IMR-90 (cell line): ENCODE measurements at regions not wholly inside any gene's neighbourhood (a gene's known extent, or its start where the extent isn't known, plus 50 kb on each side); places are given as distances from the start of the nearest gene placed in this dataset.
A peak's percentile ranks its signal among the peaks of the same experiment; 100 is the strongest.

ENCODE experiments used
- ATAC-seq: fragments of 200-7000 bp; cut with Tn5 transposase; 2 replicates; pipeline ENCODE4 v1.9.1; 2020; ENCODE audit warnings: low read depth, mild to moderate bottlenecking, moderate library complexity
- BruUV-seq: library from RNA; stranded (reverse); fragments of 400-500 nt; replicated peaks from 2 replicates; lab custom pipeline; 2021; lab: Mats Ljungman, UMichigan
- CTCF ChIA-PET: fragments of 300-600 bp; formaldehyde crosslinking; extraction: SDS; loops from one replicate; lab custom pipeline; 2021; ENCODE audit warnings: antibody characterized with exemption; lab: Yijun Ruan, JAX
- POLR2A ChIA-PET: fragments of 300-600 bp; sonication (Branson Sonifier 250); formaldehyde crosslinking; loops from one replicate; lab custom pipeline; 2022; ENCODE audit warnings: antibody characterized with exemption; ENCODE audit not compliant: unreplicated experiment; lab: Charles Lee
- DNase-seq: peaks from one replicate; pipeline ENCODE4 v3.0.0; 2013
- H2AFZ ChIP-seq: replicated peaks from 2 replicates; pipeline ENCODE3; 2013; ENCODE audit warnings: low read length, mild to moderate bottlenecking; ENCODE audit not compliant: poor library complexity
- H2AK5ac ChIP-seq: 2 replicates; pipeline ENCODE4 v1.6.1; 2013; ENCODE audit warnings: low read depth, low read length, inconsistent platforms
- H2AK9ac ChIP-seq: replicated peaks from 2 replicates; pipeline ENCODE3; 2013; ENCODE audit warnings: mild to moderate bottlenecking, low read depth, low read length, moderate library complexity; ENCODE audit not compliant: poor library complexity
- H2BK120ac ChIP-seq: 2 replicates; pipeline ENCODE4 v1.6.1; 2013; ENCODE audit warnings: low read depth, low read length, inconsistent platforms
- H2BK15ac ChIP-seq: 3 replicates; pipeline ENCODE4 v1.6.1; 2013; ENCODE audit warnings: low read depth, low read length, inconsistent platforms
- H2BK20ac ChIP-seq: 2 replicates; pipeline ENCODE4 v1.6.1; 2013; ENCODE audit warnings: low read depth, mild to moderate bottlenecking, inconsistent platforms, low read length, moderate library complexity
- H2BK5ac ChIP-seq: 2 replicates; pipeline ENCODE4 v1.6.1; 2013; ENCODE audit warnings: mild to moderate bottlenecking, low read depth, low read length, inconsistent platforms; ENCODE audit not compliant: poor library complexity, severe bottlenecking
- H3K14ac ChIP-seq: replicated peaks from 2 replicates; pipeline ENCODE4 v1.6.1; 2013; ENCODE audit warnings: low read depth, low read length, inconsistent platforms
- H3K18ac ChIP-seq: 2 replicates; pipeline ENCODE4 v1.6.1; 2013; ENCODE audit warnings: low read depth, low read length, control low read depth
- H3K23ac ChIP-seq: 2 replicates; pipeline ENCODE4 v1.6.1; 2013; ENCODE audit warnings: low read depth, low read length, inconsistent platforms
- H3K27ac ChIP-seq: 2 replicates; pipeline ENCODE4 v1.5.1; 2013; ENCODE audit warnings: mild to moderate bottlenecking, control low read depth, low read length; ENCODE audit not compliant: insufficient read depth
- H3K27me3 ChIP-seq: 2 replicates; pipeline ENCODE4 v1.6.1; 2013; ENCODE audit warnings: low read length; ENCODE audit not compliant: control insufficient read depth, insufficient read depth
- H3K36me3 ChIP-seq: 2 replicates; pipeline ENCODE4 v1.6.1; 2013; ENCODE audit warnings: low read length, mixed read lengths; ENCODE audit not compliant: control insufficient read depth, insufficient read depth
- H3K4ac ChIP-seq: 2 replicates; pipeline ENCODE4 v1.6.1; 2013; ENCODE audit warnings: low read depth, low read length, inconsistent platforms
- H3K4me1 ChIP-seq: 2 replicates; pipeline ENCODE4 v1.6.1; 2013; ENCODE audit warnings: low read length, mixed read lengths; ENCODE audit not compliant: control insufficient read depth, insufficient read depth
- H3K4me2 ChIP-seq: 2 replicates; pipeline ENCODE4 v1.6.1; 2013; ENCODE audit warnings: low read depth, mild to moderate bottlenecking, control low read depth, low read length, moderate library complexity
- H3K4me3 ChIP-seq: 2 replicates; pipeline ENCODE4 v1.5.1; 2013; ENCODE audit warnings: low read depth, mild to moderate bottlenecking, control low read depth, low read length, moderate library complexity; ENCODE audit not compliant: insufficient read depth
- H3K56ac ChIP-seq: 2 replicates; pipeline ENCODE4 v1.6.1; 2013; ENCODE audit warnings: low read length, inconsistent platforms; ENCODE audit not compliant: insufficient read depth; ENCODE audit errors: extremely low read depth
- H3K79me1 ChIP-seq, 2 experiments: 2 replicates each; pipeline ENCODE4 v1.6.1; 2013; ENCODE audit warnings: low read length in 2 of 2, inconsistent platforms in 1 of 2, low read depth in 1 of 2
- H3K9ac ChIP-seq: 2 replicates; pipeline ENCODE4 v1.6.1; 2013; ENCODE audit warnings: low read depth, low read length, control low read depth
- H3K9me1 ChIP-seq: 2 replicates; pipeline ENCODE4 v1.6.1; 2013; ENCODE audit warnings: low read length, inconsistent platforms; ENCODE audit not compliant: insufficient read depth
- H3K9me3 ChIP-seq: 2 replicates; pipeline ENCODE4 v1.6.1; 2013; ENCODE audit warnings: low read length; ENCODE audit not compliant: control insufficient read depth, insufficient read depth
- H4K20me1 ChIP-seq: 2 replicates; pipeline ENCODE4 v1.6.1; 2013; ENCODE audit warnings: low read length, inconsistent platforms; ENCODE audit not compliant: insufficient read depth
- H4K5ac ChIP-seq: 2 replicates; pipeline ENCODE4 v1.6.1; 2013; ENCODE audit warnings: mild to moderate bottlenecking, low read depth, low read length, control low read depth
- H4K8ac ChIP-seq, 2 experiments: 2 replicates each; pipeline ENCODE4 v1.6.1; 2013; ENCODE audit warnings: low read depth in 2 of 2, low read length in 2 of 2, control low read depth in 1 of 2, inconsistent platforms in 1 of 2
- H4K91ac ChIP-seq: 2 replicates; pipeline ENCODE4 v1.6.1; 2013; ENCODE audit warnings: low read depth, low read length, inconsistent platforms; ENCODE audit not compliant: insufficient read depth
- CEBPB ChIP-seq: IDR thresholded peaks from 2 replicates; pipeline ENCODE4 v1.6.1; 2012; ENCODE audit warnings: low read depth, low read length, improper control_type of control experiment
- CHD1 ChIP-seq: IDR thresholded peaks from 2 replicates; pipeline ENCODE4 v1.6.1; 2012; ENCODE audit warnings: low read depth, low read length, improper control_type of control experiment
- FOS ChIP-seq: fragments of 150-350 bp; IDR thresholded peaks from 2 replicates; pipeline ENCODE4 v1.6.1; 2016; ENCODE audit warnings: low read depth, low read length
- MAFK ChIP-seq: IDR thresholded peaks from 2 replicates; pipeline ENCODE4 v1.6.1; 2012; ENCODE audit warnings: low read depth, low read length, improper control_type of control experiment
- MAZ ChIP-seq: IDR thresholded peaks from 2 replicates; pipeline ENCODE4 v1.6.1; 2012; ENCODE audit warnings: low read depth, mild to moderate bottlenecking, low read length, improper control_type of control experiment, moderate library complexity, borderline replicate concordance
- MXI1 ChIP-seq: IDR thresholded peaks from 2 replicates; pipeline ENCODE4 v1.6.1; 2012; ENCODE audit warnings: low read depth, mild to moderate bottlenecking, low read length, moderate library complexity, borderline replicate concordance
- NFE2L2 ChIP-seq: fragments of 150-350 bp; IDR thresholded peaks from 2 replicates; pipeline ENCODE4 v1.6.1; 2016; ENCODE audit warnings: low read depth, mild to moderate bottlenecking, low read length
- POLR2A ChIP-seq: IDR thresholded peaks from 2 replicates; pipeline ENCODE4 v1.6.1; 2012; ENCODE audit warnings: mild to moderate bottlenecking, low read depth, low read length
- RAD21 ChIP-seq: IDR thresholded peaks from 2 replicates; pipeline ENCODE4 v1.6.1; 2012; ENCODE audit warnings: low read length, improper control_type of control experiment
- RCOR1 ChIP-seq: IDR thresholded peaks from 2 replicates; pipeline ENCODE4 v1.6.1; 2012; ENCODE audit warnings: mild to moderate bottlenecking, low read length, improper control_type of control experiment; ENCODE audit not compliant: insufficient replicate concordance
- RFX5 ChIP-seq: IDR thresholded peaks from 2 replicates; pipeline ENCODE4 v1.8.0; 2012; ENCODE audit warnings: low read depth, mild to moderate bottlenecking, low read length, moderate library complexity
- WGBS, 2 experiments: methylation state at CpG; one replicate each; pipeline versions ENCODE4 v1.1.5 to v1.1.7; 2013; ENCODE audit warnings: missing lambda C conversion rate in 2 of 2; ENCODE audit not compliant: insufficient read length in 1 of 2; ENCODE audit errors: extremely low coverage in 2 of 2; 5-methylcytosine and 5-hydroxymethylcytosine counted together
- dilution Hi-C: fragments of 300-500 bp; cut with HindIII; formaldehyde crosslinking; loops from one replicate; pipeline ENCODE4 v1.14.3; 2018; ENCODE audit warnings: low sequenced_read_pairs; ENCODE audit not compliant: unreplicated experiment
- in situ Hi-C: fragments of 300-500 bp; cut with MboI; formaldehyde crosslinking; loops from 3 replicates; pipeline ENCODE4 v1.14.3; 2019; ENCODE audit warnings: low sequenced_read_pairs, inconsistent platforms, mixed read lengths
- intact Hi-C: fragments of 100-400 bp; cut with micrococcal nuclease; formaldehyde crosslinking; loops from 2 replicates; pipeline ENCODE4 v1.10.0; 2022
- TF ChIP-seq, protein P1 (sequence below): fragments of 150-350 bp; IDR thresholded peaks from 2 replicates; pipeline ENCODE4 v1.6.1; 2017; ENCODE audit warnings: mild to moderate bottlenecking, antibody characterized with exemption, low read length, low read depth
- TF ChIP-seq, protein P2 (sequence below): fragments of 150-350 bp; IDR thresholded peaks from 2 replicates; pipeline ENCODE4 v1.6.1; 2016; ENCODE audit warnings: low read depth, mild to moderate bottlenecking, low read length, moderate library complexity, borderline replicate concordance

DNA sequence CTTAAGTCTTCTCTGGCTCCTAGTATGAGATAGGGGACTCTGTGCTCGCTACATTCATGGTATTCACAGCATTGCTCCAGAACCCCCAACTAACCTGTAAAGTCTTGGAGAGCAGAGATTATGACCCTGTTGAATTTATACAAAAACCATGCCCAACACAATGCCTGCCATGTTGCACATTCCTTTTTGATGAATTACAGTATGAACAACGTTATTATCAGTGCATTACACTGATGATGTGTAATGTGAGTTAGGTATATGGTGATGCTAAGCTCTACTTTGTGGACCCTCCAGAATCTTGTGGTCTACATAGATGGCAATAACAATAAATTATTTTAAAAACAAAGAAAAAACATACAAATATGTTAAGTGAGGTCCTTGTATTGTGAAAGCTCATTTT, 64.3 kb downstream of the EOMES start:
- no TSS peak for BruUV-seq
- Histone ChIP-seq H2BK120ac (0 out of 2 replicates have a peak overlapping the region, but pooled peaks have one; percentile 10), H3K9me3 (no peaks in the 10 kb centered on the region), H3K23ac (no peak overlapping the region), H4K91ac (no peak overlapping the region), H4K8ac (peak overlapping the region in 1 of 2 experiments; percentile 17; a peak in 1 of 4 replicates), H3K4me2 (no peak overlapping the region), H3K9me1 (no peaks in the 10 kb centered on the region), H2BK5ac (peak overlapping the region; percentile 42), H3K4ac (no peak overlapping the region), H3K14ac (peak overlapping the region; percentile 15; the same call in 1 of the 2 replicates), H3K18ac (no peak overlapping the region), H2BK15ac (peak overlapping the region; percentile 6; the same call in 1 of the 3 replicates), H3K79me1 (no peaks in the 10 kb centered on the region), H3K9ac (no peak overlapping the region), H4K20me1 (no peaks in the 10 kb centered on the region), H3K4me1 (peaks cover 2% of the 10 kb centered on the region; the same call in 1 of the 2 replicates), H3K27me3 (no peaks in the 10 kb centered on the region), H3K56ac (no peak overlapping the region), H2BK20ac (peak overlapping the region; percentile 6; the same call in 1 of the 2 replicates), H4K5ac (no peak overlapping the region), H3K36me3 (no peaks in the 10 kb centered on the region), H2AK5ac (no peak overlapping the region), H3K4me3 (no peak overlapping the region), H2AFZ (no peak overlapping the region), H3K27ac (no peak overlapping the region), H2AK9ac (no peak overlapping the region)
- DNase-seq (no peak), ATAC-seq (peak; percentile 46; the same call in 1 of the 2 replicates)
- WGBS, 2 experiments, result no CpG with 5 or more reads among the region's 2 CpGs
- no peak for TF ChIP-seq MXI1
- TF ChIP-seq, protein P1, sequence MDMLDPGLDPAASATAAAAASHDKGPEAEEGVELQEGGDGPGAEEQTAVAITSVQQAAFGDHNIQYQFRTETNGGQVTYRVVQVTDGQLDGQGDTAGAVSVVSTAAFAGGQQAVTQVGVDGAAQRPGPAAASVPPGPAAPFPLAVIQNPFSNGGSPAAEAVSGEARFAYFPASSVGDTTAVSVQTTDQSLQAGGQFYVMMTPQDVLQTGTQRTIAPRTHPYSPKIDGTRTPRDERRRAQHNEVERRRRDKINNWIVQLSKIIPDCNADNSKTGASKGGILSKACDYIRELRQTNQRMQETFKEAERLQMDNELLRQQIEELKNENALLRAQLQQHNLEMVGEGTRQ, result no peak
- TF ChIP-seq, protein P2, sequence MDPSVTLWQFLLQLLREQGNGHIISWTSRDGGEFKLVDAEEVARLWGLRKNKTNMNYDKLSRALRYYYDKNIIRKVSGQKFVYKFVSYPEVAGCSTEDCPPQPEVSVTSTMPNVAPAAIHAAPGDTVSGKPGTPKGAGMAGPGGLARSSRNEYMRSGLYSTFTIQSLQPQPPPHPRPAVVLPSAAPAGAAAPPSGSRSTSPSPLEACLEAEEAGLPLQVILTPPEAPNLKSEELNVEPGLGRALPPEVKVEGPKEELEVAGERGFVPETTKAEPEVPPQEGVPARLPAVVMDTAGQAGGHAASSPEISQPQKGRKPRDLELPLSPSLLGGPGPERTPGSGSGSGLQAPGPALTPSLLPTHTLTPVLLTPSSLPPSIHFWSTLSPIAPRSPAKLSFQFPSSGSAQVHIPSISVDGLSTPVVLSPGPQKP, result no peak
- no peak for TF ChIP-seq FOS
- no peak for TF ChIP-seq MAZ
- no peak for TF ChIP-seq POLR2A
- TF ChIP-seq NFE2L2, result no peak
- TF ChIP-seq RAD21, result no peak
- no peak for TF ChIP-seq CEBPB
- TF ChIP-seq CHD1, result no peak
- no peak for TF ChIP-seq RFX5
- no peak for TF ChIP-seq MAFK
- TF ChIP-seq RCOR1, result no peak
- in situ Hi-C loops, result no loop called here
- intact Hi-C loops, result no loop called here
- dilution Hi-C loops, result no loop called here
- ChIA-PET POLR2A (no interaction called here), CTCF (interaction anchor here (1.1 kb wide), 1 partner anchor 23 kb away, joined by 4 read pairs; no protein-coding TSS in a partner anchor)
